Endodermal cell (in vitro differentiated cells): ENCODE measurements at regions not wholly inside any gene's neighbourhood (a gene's known extent, or its start where the extent isn't known, plus 50 kb on each side); places are given as distances from the start of the nearest gene placed in this dataset.
A peak's percentile ranks its signal among the peaks of the same experiment; 100 is the strongest.

ENCODE experiments used
- DNase-seq: peaks from one replicate; pipeline ENCODE4 v3.0.0-alpha.2; 2017
- H3K27ac ChIP-seq: 2 replicates; pipeline ENCODE4 v1.5.1; 2013; ENCODE audit warnings: mild to moderate bottlenecking, low read depth, low read length, moderate library complexity
- H3K27me3 ChIP-seq: 2 replicates; pipeline ENCODE4 v1.6.1; 2013; ENCODE audit warnings: mild to moderate bottlenecking, low read length, moderate library complexity; ENCODE audit not compliant: insufficient read depth, control insufficient read depth, poor library complexity, severe bottlenecking
- H3K36me3 ChIP-seq: 2 replicates; pipeline ENCODE4 v1.7.0; 2013; ENCODE audit warnings: mild to moderate bottlenecking, low read length, moderate library complexity; ENCODE audit not compliant: control insufficient read depth, insufficient read depth
- H3K4me1 ChIP-seq: one replicate; pipeline ENCODE4 v1.7.0; 2013; ENCODE audit warnings: low read length; ENCODE audit not compliant: control insufficient read depth, insufficient read depth
- H3K4me3 ChIP-seq: 2 replicates; pipeline ENCODE4 v1.5.1; 2013; ENCODE audit warnings: mild to moderate bottlenecking, low read length, moderate library complexity
- H3K9ac ChIP-seq: 2 replicates; pipeline ENCODE4 v1.6.1; 2013; ENCODE audit warnings: mild to moderate bottlenecking, low read length, moderate library complexity; ENCODE audit not compliant: poor library complexity, severe bottlenecking; ENCODE audit errors: extremely low read depth
- H3K9me3 ChIP-seq: 2 replicates; pipeline ENCODE4 v1.6.1; 2013; ENCODE audit warnings: mild to moderate bottlenecking, low read length, moderate library complexity; ENCODE audit not compliant: control insufficient read depth
- H3K27ac Mint-ChIP-seq: 2 replicates; pipeline ENCODE4 v1.8.0; 2020; ENCODE audit warnings: mixed read lengths
- H3K27me3 Mint-ChIP-seq: 2 replicates; pipeline ENCODE4 v1.8.0; 2021; ENCODE audit warnings: mild to moderate bottlenecking, mixed read lengths; ENCODE audit not compliant: insufficient read depth
- H3K36me3 Mint-ChIP-seq: 2 replicates; pipeline ENCODE4 v1.8.0; 2020; ENCODE audit warnings: low read depth, mixed read lengths
- H3K4me1 Mint-ChIP-seq: 2 replicates; pipeline ENCODE4 v1.8.0; 2020; ENCODE audit warnings: mixed read lengths
- H3K4me3 Mint-ChIP-seq: 2 replicates; pipeline ENCODE4 v1.8.0; 2020; ENCODE audit warnings: mild to moderate bottlenecking, moderate library complexity, mixed read lengths
- H3K9me3 Mint-ChIP-seq: 2 replicates; pipeline ENCODE4 v1.8.0; 2020; ENCODE audit warnings: mild to moderate bottlenecking, mixed read lengths
- WGBS, 2 experiments: methylation state at CpG; one replicate each; pipeline versions ENCODE4 v1.1.5 to v1.1.7; 2013; ENCODE audit warnings: missing lambda C conversion rate in 2 of 2, mixed read lengths in 1 of 2; ENCODE audit not compliant: insufficient coverage in 1 of 2, insufficient read length in 1 of 2; 5-methylcytosine and 5-hydroxymethylcytosine counted together
- TF ChIP-seq, protein P1 (sequence below): fragments of 200-600 bp; sonication (generic); conservative IDR thresholded peaks from 2 replicates; pipeline ENCODE4 v1.5.0; 2021; ENCODE audit warnings: antibody characterized with exemption, mild to moderate bottlenecking

DNA sequence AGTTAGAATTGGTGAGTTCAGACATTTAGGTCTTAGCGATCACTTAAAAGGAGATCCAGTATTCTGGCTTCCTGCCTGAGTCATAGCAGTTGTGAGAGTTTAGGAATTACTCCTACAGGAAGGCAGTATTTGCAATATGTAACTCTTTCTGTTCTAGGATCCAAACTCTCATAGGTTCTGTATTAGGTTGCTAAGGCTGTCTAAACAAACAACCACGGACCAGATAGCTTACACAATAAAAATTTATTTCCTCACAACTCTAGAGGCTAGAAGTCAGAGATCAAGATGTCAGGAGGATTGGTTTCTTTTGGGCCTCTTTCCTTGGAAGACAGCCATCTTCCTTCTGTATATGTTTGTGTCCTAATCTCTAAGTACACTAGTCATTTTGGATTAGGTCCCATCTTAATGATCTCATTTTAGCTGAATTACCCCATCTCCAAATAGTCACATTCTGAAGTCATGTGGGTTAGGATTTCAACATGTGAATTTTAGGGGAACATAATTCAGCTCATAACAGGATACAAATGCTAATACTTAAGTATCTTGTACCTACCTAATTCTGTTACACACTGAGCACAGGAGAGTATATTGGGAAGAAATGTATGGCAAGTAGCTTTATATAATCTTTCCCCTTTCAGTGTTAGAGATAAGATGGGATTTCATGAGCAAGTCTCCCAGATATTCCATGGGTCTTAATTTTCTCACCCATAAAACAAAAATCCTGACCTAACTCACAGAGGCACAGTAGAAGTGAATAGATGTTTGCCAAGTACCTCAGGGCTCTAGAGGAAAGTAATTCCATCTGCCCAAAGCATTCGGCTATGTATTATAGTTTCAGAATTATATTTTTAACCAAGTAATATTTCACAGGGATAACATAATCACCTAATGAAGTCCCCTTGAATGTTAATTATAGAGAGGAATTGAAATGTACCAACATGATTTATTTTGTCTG lies 144.4 kb downstream of the PTBP2 start:
- H3K27me3 ChIP-seq = no peaks in the 10 kb centered on the region
- Mint-ChIP-seq H3K27me3 (no peaks in the 10 kb centered on the region), H3K4me3 (no peak overlapping the region), H3K9me3 (no peaks in the 10 kb centered on the region), H3K36me3 (no peaks in the 10 kb centered on the region), H3K4me1 (no peaks in the 10 kb centered on the region), H3K27ac (no peak overlapping the region)
- no peaks in the 10 kb centered on the region for H3K36me3 ChIP-seq
- H3K4me3 ChIP-seq = no peak overlapping the region
- TF ChIP-seq, protein P1, sequence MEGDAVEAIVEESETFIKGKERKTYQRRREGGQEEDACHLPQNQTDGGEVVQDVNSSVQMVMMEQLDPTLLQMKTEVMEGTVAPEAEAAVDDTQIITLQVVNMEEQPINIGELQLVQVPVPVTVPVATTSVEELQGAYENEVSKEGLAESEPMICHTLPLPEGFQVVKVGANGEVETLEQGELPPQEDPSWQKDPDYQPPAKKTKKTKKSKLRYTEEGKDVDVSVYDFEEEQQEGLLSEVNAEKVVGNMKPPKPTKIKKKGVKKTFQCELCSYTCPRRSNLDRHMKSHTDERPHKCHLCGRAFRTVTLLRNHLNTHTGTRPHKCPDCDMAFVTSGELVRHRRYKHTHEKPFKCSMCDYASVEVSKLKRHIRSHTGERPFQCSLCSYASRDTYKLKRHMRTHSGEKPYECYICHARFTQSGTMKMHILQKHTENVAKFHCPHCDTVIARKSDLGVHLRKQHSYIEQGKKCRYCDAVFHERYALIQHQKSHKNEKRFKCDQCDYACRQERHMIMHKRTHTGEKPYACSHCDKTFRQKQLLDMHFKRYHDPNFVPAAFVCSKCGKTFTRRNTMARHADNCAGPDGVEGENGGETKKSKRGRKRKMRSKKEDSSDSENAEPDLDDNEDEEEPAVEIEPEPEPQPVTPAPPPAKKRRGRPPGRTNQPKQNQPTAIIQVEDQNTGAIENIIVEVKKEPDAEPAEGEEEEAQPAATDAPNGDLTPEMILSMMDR = no peak
- H3K9me3 ChIP-seq = no peaks in the 10 kb centered on the region
- no peak overlapping the region for H3K27ac ChIP-seq
- no peak for DNase-seq
- H3K4me1 ChIP-seq = no peaks in the 10 kb centered on the region
- no peak overlapping the region for H3K9ac ChIP-seq
- 94 to 100% methylated on average over 1 to 2 of the region's 3 CpGs for whole genome bisulfite sequencing, 2 experiments

DNA sequence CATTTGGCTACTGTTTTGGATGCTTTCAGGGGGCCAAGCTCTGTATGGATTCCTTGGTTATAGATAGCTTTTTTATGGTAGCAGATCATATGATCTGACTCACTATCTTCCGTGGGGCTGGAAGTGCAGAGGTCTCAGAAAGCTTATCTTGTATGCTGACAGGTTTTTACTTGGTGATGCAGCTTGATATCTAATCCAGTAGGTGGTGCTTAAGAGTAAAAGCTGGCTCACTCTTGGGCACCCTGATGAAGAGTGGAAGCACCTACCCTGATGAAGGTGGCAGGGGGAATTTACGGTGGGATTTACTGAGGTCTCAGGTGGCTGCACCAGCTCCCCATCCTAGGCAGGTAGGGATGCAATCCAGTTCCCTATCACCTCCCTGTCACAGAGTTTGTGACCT lies 151.2 kb downstream of the PTBP2 start:
- Histone ChIP-seq H3K9ac (no peak overlapping the region), H3K9me3 (peaks cover 9% of the 10 kb centered on the region), H3K36me3 (no peaks in the 10 kb centered on the region), H3K27me3 (no peaks in the 10 kb centered on the region), H3K4me3 (no peak overlapping the region), H3K27ac (no peak overlapping the region), H3K4me1 (no peaks in the 10 kb centered on the region)
- no peaks in the 10 kb centered on the region for H3K36me3 Mint-ChIP-seq
- no peak overlapping the region for H3K4me3 Mint-ChIP-seq
- 67% methylated on average over 2 of the region's 2 CpGs; no CpG with 5 or more reads in 1 of the 2 experiments for WGBS, 2 experiments
- TF ChIP-seq, protein P1 = peak; percentile 69
- H3K4me1 Mint-ChIP-seq = peaks cover 4% of the 10 kb centered on the region
- peaks cover 2% of the 10 kb centered on the region for H3K9me3 Mint-ChIP-seq
- peak; percentile 49 for DNase-seq
- H3K27me3 Mint-ChIP-seq = no peaks in the 10 kb centered on the region
- no peak overlapping the region for H3K27ac Mint-ChIP-seq

DNA sequence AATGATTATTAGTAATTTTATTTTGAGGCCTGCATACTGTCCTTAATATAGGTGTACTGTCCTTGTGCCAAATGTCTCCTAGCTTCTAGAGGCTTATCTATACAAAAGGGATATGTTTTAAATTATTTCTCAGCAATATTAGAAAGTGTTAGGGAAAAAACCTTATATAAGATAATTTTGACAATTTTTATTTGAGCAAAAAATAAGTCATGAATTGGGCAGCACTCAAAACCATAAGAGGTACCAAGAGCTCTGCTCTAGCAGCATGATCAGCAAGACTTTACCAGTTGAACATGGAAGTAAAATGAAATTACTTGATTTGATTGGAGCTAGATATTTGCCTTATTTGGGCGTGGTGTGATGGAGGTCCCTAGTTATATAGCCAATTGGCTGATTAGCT lies 157.1 kb downstream of the PTBP2 start:
- Mint-ChIP-seq H3K4me3 (no peak overlapping the region), H3K27me3 (no peaks in the 10 kb centered on the region), H3K36me3 (no peaks in the 10 kb centered on the region), H3K9me3 (peaks cover 7% of the 10 kb centered on the region), H3K4me1 (peaks cover 7% of the 10 kb centered on the region), H3K27ac (no peak overlapping the region)
- Histone ChIP-seq H3K9ac (no peak overlapping the region), H3K4me1 (no peaks in the 10 kb centered on the region), H3K27me3 (no peaks in the 10 kb centered on the region), H3K9me3 (peaks cover 28% of the 10 kb centered on the region), H3K4me3 (no peak overlapping the region), H3K27ac (no peak overlapping the region), H3K36me3 (no peaks in the 10 kb centered on the region)
- 94 to 100% methylated on average over 1 of the region's 1 CpG for WGBS, 2 experiments
- no peak for DNase-seq
- TF ChIP-seq, protein P1 = no peak
